ENCODE measurements at regions not wholly inside any gene's neighbourhood (a gene's known extent, or its start where the extent isn't known, plus 50 kb on each side); places are given as distances from the start of the nearest gene placed in this dataset.

DNA sequence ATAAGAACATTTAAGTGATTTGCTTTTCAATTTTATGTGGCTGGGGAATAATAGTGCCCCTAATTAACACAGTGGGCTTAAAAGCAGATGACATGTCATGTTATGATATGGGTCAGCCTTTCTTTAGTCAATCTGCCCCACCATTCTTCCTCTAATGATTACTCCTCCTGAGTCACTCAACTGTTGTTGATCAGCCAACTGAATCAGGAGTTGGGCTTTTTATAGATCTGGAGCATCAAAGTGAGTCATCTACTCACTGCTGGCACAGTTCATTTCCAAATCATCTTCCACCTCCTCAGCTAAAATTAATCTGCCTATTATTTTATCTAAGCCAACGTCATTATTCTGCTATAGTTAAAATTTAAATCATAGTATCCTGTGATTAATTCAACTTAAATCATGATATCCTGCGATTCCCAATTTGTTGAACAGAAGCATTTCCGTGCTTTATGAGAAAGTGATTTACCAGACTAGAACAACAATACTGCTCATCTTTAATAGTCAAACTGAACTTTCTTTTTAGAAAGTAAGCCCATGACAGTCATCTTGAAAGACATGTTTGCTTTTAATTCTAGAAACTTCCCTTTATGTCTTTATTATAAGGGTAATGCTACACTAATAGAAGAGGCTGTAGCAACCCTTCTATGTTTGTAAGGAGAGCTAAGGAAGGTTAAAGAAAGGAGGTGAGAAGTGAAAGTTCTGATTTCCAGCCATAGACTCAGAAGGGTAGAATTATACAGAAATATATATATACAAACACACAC is 551.4 kb downstream of the TBC1D4 start:
- intact Hi-C loops (cut with micrococcal nuclease), result no loop called here
- Mint-ChIP-seq H3K27me3 (ENCODE audit: insufficient read depth) (no peaks in the 10 kb centered on the region), H3K9me3 (no peaks in the 10 kb centered on the region), H3K27ac (no peak overlapping the region), H3K36me3 (ENCODE audit: low read depth) (no peaks in the 10 kb centered on the region), H3K4me3 (no peak overlapping the region), H3K4me1 (ENCODE audit: low read depth) (no peaks in the 10 kb centered on the region)
- DNase-seq (ENCODE audit: low spot score), result no peak

GRCh38 chr13:74929436-74929835 is 552.5 kb downstream of the TBC1D4 start:
- Mint-ChIP-seq H3K27ac (no peak overlapping the region), H3K4me1 (ENCODE audit: low read depth) (no peaks in the 10 kb centered on the region), H3K4me3 (no peak overlapping the region), H3K27me3 (ENCODE audit: insufficient read depth) (no peaks in the 10 kb centered on the region), H3K9me3 (peaks cover 4% of the 10 kb centered on the region), H3K36me3 (ENCODE audit: low read depth) (no peaks in the 10 kb centered on the region)
- no peak for DNase-seq (ENCODE audit: low spot score)
- intact Hi-C loops (cut with micrococcal nuclease), result no loop called here

GRCh38 chr13:74927823-74928222 is 554.1 kb downstream of the TBC1D4 start:
- DNase-seq (ENCODE audit: low spot score), result no peak
- no peaks in the 10 kb centered on the region for H3K4me1 Mint-ChIP-seq (ENCODE audit: low read depth)

GRCh38 chr13:74922963-74923362 is 559.0 kb downstream of the TBC1D4 start:
- Mint-ChIP-seq H3K27me3 (ENCODE audit: insufficient read depth) (no peaks in the 10 kb centered on the region), H3K9me3 (peaks cover 7% of the 10 kb centered on the region), H3K36me3 (ENCODE audit: low read depth) (no peaks in the 10 kb centered on the region), H3K4me3 (no peak overlapping the region), H3K4me1 (ENCODE audit: low read depth) (no peaks in the 10 kb centered on the region), H3K27ac (no peak overlapping the region)
- intact Hi-C loops (cut with micrococcal nuclease), result no loop called here
- no peak for DNase-seq (ENCODE audit: low spot score)

More at GRCh38 chr13:74927823-74928222, 554.1 kb downstream of the TBC1D4 start:
- H3K27me3 Mint-ChIP-seq (ENCODE audit: insufficient read depth), result no peaks in the 10 kb centered on the region
- peaks cover 7% of the 10 kb centered on the region for H3K9me3 Mint-ChIP-seq
- no peaks in the 10 kb centered on the region for H3K36me3 Mint-ChIP-seq (ENCODE audit: low read depth)
- intact Hi-C loops (cut with micrococcal nuclease), result no loop called here
- no peak overlapping the region for H3K4me3 Mint-ChIP-seq
- no peak overlapping the region for H3K27ac Mint-ChIP-seq

GRCh38 chr13:74921326-74921725 is 560.6 kb downstream of the TBC1D4 start:
- no peaks in the 10 kb centered on the region for H3K36me3 Mint-ChIP-seq (ENCODE audit: low read depth)
- no peak for DNase-seq (ENCODE audit: low spot score)
- no peaks in the 10 kb centered on the region for H3K4me1 Mint-ChIP-seq (ENCODE audit: low read depth)
- peaks cover 7% of the 10 kb centered on the region for H3K9me3 Mint-ChIP-seq
- no peak overlapping the region for H3K4me3 Mint-ChIP-seq
- no peak overlapping the region for H3K27ac Mint-ChIP-seq
- intact Hi-C loops (cut with micrococcal nuclease), result no loop called here
- no peaks in the 10 kb centered on the region for H3K27me3 Mint-ChIP-seq (ENCODE audit: insufficient read depth)

GRCh38 chr13:74920920-74921319 is 561.0 kb downstream of the TBC1D4 start:
- H3K36me3 Mint-ChIP-seq (ENCODE audit: low read depth), result no peaks in the 10 kb centered on the region
- DNase-seq (ENCODE audit: low spot score), result no peak
- H3K4me1 Mint-ChIP-seq (ENCODE audit: low read depth), result no peaks in the 10 kb centered on the region
- no peaks in the 10 kb centered on the region for H3K27me3 Mint-ChIP-seq (ENCODE audit: insufficient read depth)
- peaks cover 7% of the 10 kb centered on the region for H3K9me3 Mint-ChIP-seq
- intact Hi-C loops (cut with micrococcal nuclease), result no loop called here
- H3K27ac Mint-ChIP-seq, result no peak overlapping the region
- H3K4me3 Mint-ChIP-seq, result no peak overlapping the region

DNA sequence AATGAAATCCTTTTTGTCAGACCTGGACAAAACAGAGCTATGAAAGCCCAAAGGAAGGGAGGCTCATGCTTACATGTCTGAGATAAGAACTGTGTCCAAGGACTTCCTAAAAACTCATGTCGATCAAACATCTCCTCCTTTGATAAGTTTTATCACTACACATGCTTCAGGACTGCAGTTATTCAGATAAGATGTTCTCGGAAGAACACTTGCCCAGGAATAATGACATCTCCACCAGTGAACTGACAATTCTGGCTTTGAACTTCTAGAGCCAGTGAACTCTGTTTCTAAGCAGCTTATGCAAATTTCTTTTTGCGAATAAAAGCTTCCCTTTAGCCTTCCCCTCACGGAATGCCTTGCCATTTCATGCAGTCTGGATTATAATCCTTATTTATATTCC is 561.6 kb downstream of the TBC1D4 start:
- Mint-ChIP-seq H3K4me3 (no peak overlapping the region), H3K4me1 (ENCODE audit: low read depth) (no peaks in the 10 kb centered on the region)
- intact Hi-C loops (cut with micrococcal nuclease), result no loop called here

DNA sequence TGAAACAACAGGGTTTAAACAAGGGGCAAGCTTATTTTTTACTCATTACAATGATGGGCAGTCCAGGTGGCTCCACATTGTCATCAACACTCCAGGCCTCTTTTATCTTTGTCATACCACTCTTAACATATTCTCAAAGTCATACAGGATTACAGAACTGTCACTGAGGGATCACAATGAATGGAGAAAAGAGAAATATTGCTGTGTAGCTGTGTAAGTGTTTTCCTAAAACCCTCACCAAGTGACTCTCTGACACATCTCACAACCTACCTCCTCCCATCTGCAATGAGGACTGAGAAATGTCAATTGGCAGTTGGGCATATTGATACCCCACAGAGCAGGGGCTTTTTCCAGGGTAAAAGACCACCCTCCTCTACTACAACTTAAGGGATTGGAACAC is 562.1 kb downstream of the TBC1D4 start:
- Mint-ChIP-seq H3K9me3 (peaks cover 4% of the 10 kb centered on the region), H3K27ac (no peak overlapping the region), H3K4me3 (no peak overlapping the region), H3K36me3 (ENCODE audit: low read depth) (no peaks in the 10 kb centered on the region), H3K4me1 (ENCODE audit: low read depth) (no peaks in the 10 kb centered on the region), H3K27me3 (ENCODE audit: insufficient read depth) (no peaks in the 10 kb centered on the region)
- intact Hi-C loops (cut with micrococcal nuclease), result no loop called here
- DNase-seq (ENCODE audit: low spot score), result no peak

More for the DNA sequence above, 561.6 kb downstream of the TBC1D4 start:
- H3K36me3 Mint-ChIP-seq (ENCODE audit: low read depth), result no peaks in the 10 kb centered on the region
- H3K9me3 Mint-ChIP-seq, result peaks cover 7% of the 10 kb centered on the region
- DNase-seq (ENCODE audit: low spot score), result no peak
- no peak overlapping the region for H3K27ac Mint-ChIP-seq
- H3K27me3 Mint-ChIP-seq (ENCODE audit: insufficient read depth), result no peaks in the 10 kb centered on the region

DNA sequence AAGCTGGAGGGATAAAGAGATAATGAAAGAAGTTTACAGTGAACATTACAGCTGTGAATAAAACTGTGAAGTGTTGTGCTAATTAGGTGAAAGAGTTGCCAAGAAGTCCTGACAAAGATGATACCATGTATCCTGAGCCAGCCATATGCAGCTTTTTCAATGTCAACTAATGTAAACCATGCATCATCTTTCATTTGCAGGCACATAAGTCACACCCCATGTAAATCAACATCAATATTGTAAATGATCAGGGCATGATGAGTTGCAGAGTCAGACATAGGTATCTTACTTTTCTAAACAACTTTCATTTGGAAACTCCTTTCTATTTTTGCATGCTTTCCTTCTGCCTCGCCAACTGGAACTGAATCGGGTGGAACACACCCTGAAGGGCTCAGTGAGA is 569.1 kb downstream of the TBC1D4 start:
- Mint-ChIP-seq H3K27me3 (ENCODE audit: insufficient read depth) (peaks cover 2% of the 10 kb centered on the region), H3K4me3 (no peak overlapping the region), H3K27ac (no peak overlapping the region), H3K36me3 (ENCODE audit: low read depth) (no peaks in the 10 kb centered on the region), H3K4me1 (ENCODE audit: low read depth) (no peaks in the 10 kb centered on the region), H3K9me3 (no peaks in the 10 kb centered on the region)
- DNase-seq (ENCODE audit: low spot score), result no peak
- intact Hi-C loops (cut with micrococcal nuclease), result no loop called here

DNA sequence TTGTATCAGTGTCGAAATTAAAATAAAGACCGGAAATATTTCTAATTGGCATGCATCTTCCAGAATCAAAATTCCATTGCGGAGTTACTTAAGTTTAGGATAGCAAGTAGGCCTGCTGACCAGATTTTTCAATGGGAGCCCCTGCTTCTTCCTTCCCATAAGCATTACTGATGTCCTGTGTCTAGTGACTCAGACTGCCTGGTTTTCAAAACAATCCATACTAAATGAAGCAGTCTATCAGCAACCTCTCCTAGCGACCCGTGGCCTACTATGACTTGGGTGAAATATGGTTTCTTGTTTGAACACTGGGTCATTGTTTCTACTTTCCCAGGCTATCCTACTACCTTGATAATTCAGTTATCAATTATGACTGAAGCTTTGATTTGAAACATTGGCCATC is 571.6 kb downstream of the TBC1D4 start:
- no peaks in the 10 kb centered on the region for H3K4me1 Mint-ChIP-seq (ENCODE audit: low read depth)
- no peak for DNase-seq (ENCODE audit: low spot score)
- no peaks in the 10 kb centered on the region for H3K9me3 Mint-ChIP-seq
- intact Hi-C loops (cut with micrococcal nuclease), result no loop called here
- no peaks in the 10 kb centered on the region for H3K36me3 Mint-ChIP-seq (ENCODE audit: low read depth)
- no peak overlapping the region for H3K27ac Mint-ChIP-seq
- no peak overlapping the region for H3K4me3 Mint-ChIP-seq
- H3K27me3 Mint-ChIP-seq (ENCODE audit: insufficient read depth), result peaks cover 2% of the 10 kb centered on the region

DNA sequence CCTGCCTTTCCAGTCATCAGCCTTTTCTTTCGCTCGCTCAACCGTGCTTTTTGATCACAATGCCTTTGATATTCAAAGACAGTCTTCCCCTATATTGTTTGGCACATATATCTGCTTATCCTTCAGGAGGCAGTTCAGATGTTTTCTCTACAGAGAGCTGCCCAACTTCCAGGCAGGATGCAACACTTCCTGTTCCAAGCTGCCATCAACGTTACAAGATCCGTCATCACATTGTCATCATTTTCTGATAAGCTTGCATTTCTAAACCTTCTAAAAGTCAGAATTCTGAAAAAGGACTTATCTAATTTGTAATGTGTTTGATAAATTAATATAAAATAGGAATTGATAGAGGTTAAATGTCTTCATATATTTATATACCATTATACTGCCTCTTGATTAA is 574.2 kb downstream of the TBC1D4 start:
- no peaks in the 10 kb centered on the region for H3K4me1 Mint-ChIP-seq (ENCODE audit: low read depth)
- intact Hi-C loops (cut with micrococcal nuclease), result no loop called here
- no peaks in the 10 kb centered on the region for H3K9me3 Mint-ChIP-seq
- peaks cover 2% of the 10 kb centered on the region for H3K27me3 Mint-ChIP-seq (ENCODE audit: insufficient read depth)
- no peak for DNase-seq (ENCODE audit: low spot score)
- no peaks in the 10 kb centered on the region for H3K36me3 Mint-ChIP-seq (ENCODE audit: low read depth)
- H3K27ac Mint-ChIP-seq, result no peak overlapping the region
- no peak overlapping the region for H3K4me3 Mint-ChIP-seq

GRCh38 chr13:74904556-74904955 is 577.4 kb downstream of the TBC1D4 start:
- Mint-ChIP-seq H3K4me1 (ENCODE audit: low read depth) (no peaks in the 10 kb centered on the region), H3K36me3 (ENCODE audit: low read depth) (no peaks in the 10 kb centered on the region), H3K9me3 (no peaks in the 10 kb centered on the region), H3K27me3 (ENCODE audit: insufficient read depth) (no peaks in the 10 kb centered on the region), H3K4me3 (no peak overlapping the region), H3K27ac (no peak overlapping the region)
- no peak for DNase-seq (ENCODE audit: low spot score)
- intact Hi-C loops (cut with micrococcal nuclease), result no loop called here

DNA sequence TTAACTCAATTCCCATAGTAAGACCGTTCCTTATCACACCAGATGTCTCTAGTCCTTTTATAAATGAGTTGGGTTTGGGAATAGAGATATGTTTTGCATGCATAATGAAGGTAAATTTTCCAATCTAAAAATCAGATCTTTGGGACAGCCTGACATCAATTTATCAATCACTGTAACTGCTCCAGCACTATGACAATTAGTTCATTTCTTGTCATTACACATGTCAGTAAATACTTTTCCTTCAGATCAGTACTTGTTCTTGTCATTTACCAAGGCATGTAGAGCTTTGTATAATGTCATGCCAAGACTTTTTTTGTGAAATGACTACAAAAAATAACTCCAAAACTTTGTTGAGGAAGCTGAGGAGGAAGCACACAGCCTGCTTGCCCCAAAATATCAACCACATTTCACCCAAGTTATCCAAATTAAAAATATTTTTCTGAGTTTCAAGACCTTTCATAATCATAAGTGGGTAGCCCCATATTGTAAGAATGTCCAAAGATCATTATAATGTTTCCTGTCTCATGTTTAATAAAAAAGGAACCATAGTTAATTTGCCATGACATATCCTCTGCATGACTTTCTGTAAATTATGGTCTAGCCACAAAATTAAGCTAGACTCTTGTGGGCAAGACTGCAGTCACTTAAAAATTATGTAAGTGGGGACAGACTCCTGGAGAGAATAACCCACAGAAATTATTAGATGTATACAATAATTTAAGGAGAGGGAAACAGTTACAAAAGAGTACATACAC is 586.8 kb downstream of the TBC1D4 start:
- intact Hi-C loops (cut with micrococcal nuclease), result no loop called here
- no peak for DNase-seq (ENCODE audit: low spot score)
- Mint-ChIP-seq H3K27ac (no peak overlapping the region), H3K4me3 (no peak overlapping the region), H3K4me1 (ENCODE audit: low read depth) (no peaks in the 10 kb centered on the region), H3K36me3 (ENCODE audit: low read depth) (no peaks in the 10 kb centered on the region), H3K27me3 (ENCODE audit: insufficient read depth) (no peaks in the 10 kb centered on the region), H3K9me3 (no peaks in the 10 kb centered on the region)
